ENCODE measurements at regions not wholly inside any gene's neighbourhood (a gene's known extent, or its start where the extent isn't known, plus 50 kb on each side); places are given as distances from the start of the nearest gene placed in this dataset.

- POLR2A ChIA-PET = no interaction called here
- H3K9me3 ChIP-seq (ENCODE audit: control insufficient read depth, insufficient read depth, low read depth, low read length) = no peaks in the 10 kb centered on the region
- no peak overlapping the region for H3K27ac ChIP-seq (ENCODE audit: extremely low read depth, low read depth, low read length)
- CTCF ChIA-PET = interaction anchor here (0.5 kb wide), 1 partner anchor 8 kb away, joined by 3 read pairs; no protein-coding TSS in a partner anchor
- no peak overlapping the region for H3K4me3 ChIP-seq (ENCODE audit: low read depth, low read length)
- H3K36me3 ChIP-seq (ENCODE audit: control insufficient read depth in 2 of 2, insufficient read depth in 1 of 2, low read length in 2 of 2) = no peaks in the 10 kb centered on the region
- no peak for TF ChIP-seq ZBTB7A (tag by site-specific recombination; IDR thresholded peaks at IDR 0.05; ENCODE audit: low read depth)
- no peak for TF ChIP-seq ZBTB49 (tag by site-specific recombination; IDR thresholded peaks at IDR 0.05; ENCODE audit: low read depth)
- no peak for TF ChIP-seq ZNF610 (tag by site-specific recombination; IDR thresholded peaks at IDR 0.05; ENCODE audit: borderline replicate concordance)
- no peak for TF ChIP-seq HOXD13 (CRISPR knock-in tag; IDR thresholded peaks at IDR 0.05; ENCODE audit: borderline replicate concordance)
- no peak for TF ChIP-seq ZNF354C (tag by site-specific recombination; IDR thresholded peaks at IDR 0.05; ENCODE audit: borderline replicate concordance, low read depth)
- no peak for TF ChIP-seq ZNF704 (tag by site-specific recombination; IDR thresholded peaks at IDR 0.05)
- TF ChIP-seq ZNF791 (tag by site-specific recombination; IDR thresholded peaks at IDR 0.05) = no peak
- TF ChIP-seq HIC1 (tag by site-specific recombination; IDR thresholded peaks at IDR 0.05) = no peak
- TF ChIP-seq ZNF660 (tag by site-specific recombination; IDR thresholded peaks at IDR 0.05) = no peak
- no peak for TF ChIP-seq ZNF510 (tag by site-specific recombination; IDR thresholded peaks at IDR 0.05; ENCODE audit: insufficient replicate concordance)
- TF ChIP-seq ZNF529 (tag by site-specific recombination; IDR thresholded peaks at IDR 0.05; ENCODE audit: insufficient replicate concordance) = no peak
- TF ChIP-seq ZNF585B (tag by site-specific recombination; IDR thresholded peaks at IDR 0.05) = no peak
- no peak for TF ChIP-seq ZBTB21 (tag by site-specific recombination; IDR thresholded peaks at IDR 0.05)
- no peak for TF ChIP-seq ZBTB17 (tag by site-specific recombination; IDR thresholded peaks at IDR 0.05)
- no peak for TF ChIP-seq ZNF202 (tag by site-specific recombination; IDR thresholded peaks at IDR 0.05; ENCODE audit: borderline replicate concordance)
- TF ChIP-seq PBX3 (CRISPR knock-in tag; IDR thresholded peaks at IDR 0.05) = no peak
- TF ChIP-seq BCL11B (tag by site-specific recombination; IDR thresholded peaks at IDR 0.05; ENCODE audit: low read depth) = no peak
- no peaks in the 10 kb centered on the region for H3K4me1 ChIP-seq (ENCODE audit: control insufficient read depth, insufficient read depth, low read length)
Measured at GRCh38 chr4:14532436-14532835, 469.8 kb upstream of the CPEB2 start.

- Histone ChIP-seq H3K27ac (ENCODE audit: extremely low read depth, low read depth, low read length) (no peak overlapping the region), H3K4me3 (ENCODE audit: low read depth, low read length) (no peak overlapping the region), H3K4me1 (ENCODE audit: control insufficient read depth, insufficient read depth, low read length) (no peaks in the 10 kb centered on the region), H3K9me3 (ENCODE audit: control insufficient read depth, insufficient read depth, low read depth, low read length) (no peaks in the 10 kb centered on the region), H3K36me3 (ENCODE audit: control insufficient read depth in 2 of 2, insufficient read depth in 1 of 2, low read length in 2 of 2) (no peaks in the 10 kb centered on the region)
- CTCF ChIA-PET = no interaction called here
- POLR2A ChIA-PET = no interaction called here
- TF ChIP-seq ZNF701 (tag by site-specific recombination; IDR thresholded peaks at IDR 0.05) = no peak
- TF ChIP-seq HOXA7 (CRISPR knock-in tag; IDR thresholded peaks at IDR 0.05; ENCODE audit: borderline replicate concordance) = no peak
- TF ChIP-seq ZNF792 (tag by site-specific recombination; IDR thresholded peaks at IDR 0.05) = no peak
- no peak for TF ChIP-seq ZNF362 (tag by site-specific recombination; IDR thresholded peaks at IDR 0.05)
- no peak for TF ChIP-seq ZFP3 (tag by site-specific recombination; IDR thresholded peaks at IDR 0.05; ENCODE audit: low read depth)
- TF ChIP-seq ZNF580 (tag by site-specific recombination; IDR thresholded peaks at IDR 0.05) = no peak
- TF ChIP-seq HOXC10 (CRISPR knock-in tag; IDR thresholded peaks at IDR 0.05) = no peak
- no peak for TF ChIP-seq ZBTB10 (tag by site-specific recombination; IDR thresholded peaks at IDR 0.05)
- no peak for TF ChIP-seq ZBTB8A (tag by site-specific recombination; IDR thresholded peaks at IDR 0.05)
Measured at GRCh38 chr4:14539246-14539645, 463.0 kb upstream of the CPEB2 start.

Measured in HEK293 (cell line).